ENCODE measurements at regions not wholly inside any gene's neighbourhood (a gene's known extent, or its start where the extent isn't known, plus 50 kb on each side); places are given as distances from the start of the nearest gene placed in this dataset.

DNA sequence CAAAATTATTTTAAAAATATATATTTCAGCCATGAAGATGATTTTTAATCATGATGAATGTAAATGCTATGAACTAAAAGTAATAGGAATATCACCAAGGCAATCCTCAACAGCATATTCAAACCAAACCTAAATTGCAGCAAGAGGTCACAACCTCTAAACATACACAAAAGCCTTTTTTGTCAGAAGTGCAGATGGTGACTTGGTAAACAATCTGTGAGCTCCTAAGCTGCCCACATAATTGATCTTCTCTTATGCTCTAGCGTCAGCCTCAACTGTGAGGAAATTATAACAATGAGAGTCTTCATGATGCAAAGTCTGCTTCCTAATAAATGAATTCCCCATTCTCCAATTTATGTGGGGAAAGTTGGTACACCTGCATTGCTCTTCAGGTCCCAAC, 113.2 kb downstream of the TSN start:
- no peak for DNase-seq (ENCODE audit: extremely low spot score)

DNA sequence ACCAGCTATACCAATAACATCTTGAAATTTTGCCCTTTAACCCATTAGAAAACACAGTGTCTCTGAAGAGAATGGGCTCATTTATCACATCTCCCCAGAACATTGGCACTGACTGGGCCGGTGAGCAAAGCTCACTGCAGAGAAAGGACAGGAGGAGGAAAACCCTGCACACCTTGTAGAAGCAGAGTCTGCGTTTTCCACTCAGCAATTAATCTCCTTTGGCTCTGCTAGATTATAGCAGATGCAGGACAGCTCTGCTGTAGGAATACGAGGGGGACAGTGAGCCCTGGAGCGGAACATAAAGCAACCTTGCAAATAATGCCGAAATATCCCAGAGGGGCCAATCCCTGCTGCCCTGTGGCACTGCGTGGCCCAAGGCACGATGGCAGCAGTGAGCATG, 113.9 kb downstream of the TSN start:
- no peak for TF ChIP-seq CTBP1 (IDR thresholded peaks at IDR 0.05; ENCODE audit: borderline replicate concordance)
- no peak for TF ChIP-seq FOXA1 (IDR thresholded peaks at IDR 0.05)
- TF ChIP-seq SP1 (IDR thresholded peaks at IDR 0.05): no peak
- TF ChIP-seq HDGF (IDR thresholded peaks at IDR 0.05; ENCODE audit: borderline replicate concordance): no peak
- no peak for TF ChIP-seq BHLHE40 (IDR thresholded peaks at IDR 0.05; ENCODE audit: borderline replicate concordance)
- TF ChIP-seq ELF4 (IDR thresholded peaks at IDR 0.05): no peak
- TF ChIP-seq LEF1 (IDR thresholded peaks at IDR 0.05; ENCODE audit: borderline replicate concordance): no peak
- TF ChIP-seq ARNT (IDR thresholded peaks at IDR 0.05): no peak
- no peak for TF ChIP-seq FOXM1 (IDR thresholded peaks at IDR 0.05; ENCODE audit: borderline replicate concordance)
- TF ChIP-seq L3MBTL2 (conservative IDR thresholded peaks at IDR 0.05): no peak
- TF ChIP-seq ZNF384 (IDR thresholded peaks at IDR 0.05): no peak
- no peak for TF ChIP-seq NFRKB (IDR thresholded peaks at IDR 0.05)
- no peak for TF ChIP-seq SUZ12 (IDR thresholded peaks at IDR 0.05)
- no peak for TF ChIP-seq FOXK2 (IDR thresholded peaks at IDR 0.05)
- no peak for TF ChIP-seq TARDBP (IDR thresholded peaks at IDR 0.05)
- TF ChIP-seq, protein P1, sequence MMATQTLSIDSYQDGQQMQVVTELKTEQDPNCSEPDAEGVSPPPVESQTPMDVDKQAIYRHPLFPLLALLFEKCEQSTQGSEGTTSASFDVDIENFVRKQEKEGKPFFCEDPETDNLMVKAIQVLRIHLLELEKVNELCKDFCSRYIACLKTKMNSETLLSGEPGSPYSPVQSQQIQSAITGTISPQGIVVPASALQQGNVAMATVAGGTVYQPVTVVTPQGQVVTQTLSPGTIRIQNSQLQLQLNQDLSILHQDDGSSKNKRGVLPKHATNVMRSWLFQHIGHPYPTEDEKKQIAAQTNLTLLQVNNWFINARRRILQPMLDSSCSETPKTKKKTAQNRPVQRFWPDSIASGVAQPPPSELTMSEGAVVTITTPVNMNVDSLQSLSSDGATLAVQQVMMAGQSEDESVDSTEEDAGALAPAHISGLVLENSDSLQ (IDR thresholded peaks at IDR 0.05): no peak
- ChIA-PET POLR2A (no interaction called here), CTCF (no interaction called here)
- DNase-seq (ENCODE audit: extremely low spot score): no peak

More for the DNA sequence above, 113.2 kb downstream of the TSN start:
- TF ChIP-seq L3MBTL2 (conservative IDR thresholded peaks at IDR 0.05) (no peak), TARDBP (IDR thresholded peaks at IDR 0.05) (no peak), SP1 (IDR thresholded peaks at IDR 0.05) (no peak), LEF1 (IDR thresholded peaks at IDR 0.05; ENCODE audit: borderline replicate concordance) (no peak), FOXM1 (IDR thresholded peaks at IDR 0.05; ENCODE audit: borderline replicate concordance) (no peak), HDGF (IDR thresholded peaks at IDR 0.05; ENCODE audit: borderline replicate concordance) (no peak), FOXK2 (IDR thresholded peaks at IDR 0.05) (no peak), ZNF384 (IDR thresholded peaks at IDR 0.05) (no peak), CTBP1 (IDR thresholded peaks at IDR 0.05; ENCODE audit: borderline replicate concordance) (no peak), SUZ12 (IDR thresholded peaks at IDR 0.05) (no peak), NFRKB (IDR thresholded peaks at IDR 0.05) (no peak), ARNT (IDR thresholded peaks at IDR 0.05) (no peak), ELF4 (IDR thresholded peaks at IDR 0.05) (no peak), BHLHE40 (IDR thresholded peaks at IDR 0.05; ENCODE audit: borderline replicate concordance) (no peak), FOXA1 (IDR thresholded peaks at IDR 0.05) (no peak)
- TF ChIP-seq, protein P1 (IDR thresholded peaks at IDR 0.05): no peak
- CTCF ChIA-PET: no interaction called here
- POLR2A ChIA-PET: no interaction called here

DNA sequence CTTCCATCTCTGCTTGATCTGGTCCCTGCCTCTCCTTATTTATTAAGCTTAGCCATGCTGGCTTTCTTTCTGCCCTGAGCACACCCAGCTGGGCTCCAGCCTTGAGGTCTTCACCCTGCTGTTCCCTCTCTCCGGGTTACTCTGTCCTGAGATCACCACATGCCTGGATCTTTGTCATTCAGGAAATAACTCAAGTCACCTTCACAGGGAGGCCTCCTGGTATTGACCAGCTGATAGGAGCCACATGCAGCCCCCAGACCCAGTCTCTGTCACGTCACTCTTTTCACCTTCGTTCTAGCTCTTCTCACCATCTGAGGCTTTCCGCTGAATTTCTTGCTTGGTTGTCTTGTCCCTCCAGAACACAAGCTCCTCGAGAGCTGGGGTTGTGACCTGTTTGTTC, 114.4 kb downstream of the TSN start:
- no peak for DNase-seq (ENCODE audit: extremely low spot score)
- ChIA-PET CTCF (no interaction called here), POLR2A (no interaction called here)
- TF ChIP-seq HDGF (IDR thresholded peaks at IDR 0.05; ENCODE audit: borderline replicate concordance) (no peak), SUZ12 (IDR thresholded peaks at IDR 0.05) (no peak)

DNA sequence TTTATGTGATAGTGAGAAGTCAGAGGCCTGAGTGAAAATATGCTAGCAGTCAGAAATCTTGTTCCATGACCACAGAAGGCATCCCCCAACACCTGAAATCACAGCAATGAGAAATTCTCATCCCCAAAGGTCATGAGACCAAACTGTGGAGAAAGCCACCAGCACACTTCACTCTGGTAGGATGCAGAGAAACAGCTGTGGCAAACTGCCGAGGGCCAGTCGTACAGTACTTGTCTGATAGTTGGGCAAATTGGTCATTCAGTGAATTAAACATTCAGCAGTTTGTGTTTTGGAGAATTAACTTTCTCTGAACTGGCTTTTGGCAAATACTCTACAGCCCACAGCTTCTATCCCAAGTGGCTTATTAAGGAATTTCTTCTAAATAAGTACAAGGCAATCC, 117.2 kb downstream of the TSN start:
- no peak for DNase-seq (ENCODE audit: extremely low spot score)
- no peak for TF ChIP-seq TARDBP (IDR thresholded peaks at IDR 0.05)
- POLR2A ChIA-PET: no interaction called here
- CTCF ChIA-PET: no interaction called here

DNA sequence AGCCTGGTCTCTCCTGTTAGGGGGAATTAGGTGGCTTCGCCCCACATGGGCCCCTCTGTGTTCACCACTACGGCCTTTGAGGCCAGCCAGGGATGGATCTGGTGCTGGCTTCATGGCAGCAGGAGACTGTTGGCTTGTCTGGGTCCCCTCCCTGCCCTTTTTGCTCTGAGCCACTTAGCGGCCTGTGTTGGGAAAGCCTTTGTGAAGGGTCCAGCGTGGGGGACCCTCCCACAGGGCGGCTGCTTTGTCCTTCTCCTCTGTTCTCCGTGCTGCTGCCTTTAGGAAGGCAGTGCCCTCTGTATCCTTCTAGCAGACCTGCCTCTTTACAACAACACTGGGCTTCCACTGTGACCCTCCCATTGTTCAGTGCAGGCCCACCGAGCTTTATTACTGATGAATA, 118.4 kb downstream of the TSN start:
- CTCF ChIA-PET: no interaction called here
- POLR2A ChIA-PET: no interaction called here
- DNase-seq (ENCODE audit: extremely low spot score): no peak
- no peak for TF ChIP-seq L3MBTL2 (conservative IDR thresholded peaks at IDR 0.05)
- TF ChIP-seq FOXA1 (IDR thresholded peaks at IDR 0.05): no peak
- no peak for TF ChIP-seq ARNT (IDR thresholded peaks at IDR 0.05)
- TF ChIP-seq FOXM1 (IDR thresholded peaks at IDR 0.05; ENCODE audit: borderline replicate concordance): no peak
- TF ChIP-seq ELF4 (IDR thresholded peaks at IDR 0.05): no peak
- TF ChIP-seq CTBP1 (IDR thresholded peaks at IDR 0.05; ENCODE audit: borderline replicate concordance): no peak
- TF ChIP-seq TARDBP (IDR thresholded peaks at IDR 0.05): no peak
- no peak for TF ChIP-seq ZNF384 (IDR thresholded peaks at IDR 0.05)
- TF ChIP-seq SP1 (IDR thresholded peaks at IDR 0.05): no peak
- no peak for TF ChIP-seq FOXK2 (IDR thresholded peaks at IDR 0.05)
- no peak for TF ChIP-seq HDGF (IDR thresholded peaks at IDR 0.05; ENCODE audit: borderline replicate concordance)
- TF ChIP-seq BHLHE40 (IDR thresholded peaks at IDR 0.05; ENCODE audit: borderline replicate concordance): no peak
- TF ChIP-seq, protein P1 (IDR thresholded peaks at IDR 0.05): no peak
- no peak for TF ChIP-seq SUZ12 (IDR thresholded peaks at IDR 0.05)
- no peak for TF ChIP-seq LEF1 (IDR thresholded peaks at IDR 0.05; ENCODE audit: borderline replicate concordance)
- no peak for TF ChIP-seq NFRKB (IDR thresholded peaks at IDR 0.05)

DNA sequence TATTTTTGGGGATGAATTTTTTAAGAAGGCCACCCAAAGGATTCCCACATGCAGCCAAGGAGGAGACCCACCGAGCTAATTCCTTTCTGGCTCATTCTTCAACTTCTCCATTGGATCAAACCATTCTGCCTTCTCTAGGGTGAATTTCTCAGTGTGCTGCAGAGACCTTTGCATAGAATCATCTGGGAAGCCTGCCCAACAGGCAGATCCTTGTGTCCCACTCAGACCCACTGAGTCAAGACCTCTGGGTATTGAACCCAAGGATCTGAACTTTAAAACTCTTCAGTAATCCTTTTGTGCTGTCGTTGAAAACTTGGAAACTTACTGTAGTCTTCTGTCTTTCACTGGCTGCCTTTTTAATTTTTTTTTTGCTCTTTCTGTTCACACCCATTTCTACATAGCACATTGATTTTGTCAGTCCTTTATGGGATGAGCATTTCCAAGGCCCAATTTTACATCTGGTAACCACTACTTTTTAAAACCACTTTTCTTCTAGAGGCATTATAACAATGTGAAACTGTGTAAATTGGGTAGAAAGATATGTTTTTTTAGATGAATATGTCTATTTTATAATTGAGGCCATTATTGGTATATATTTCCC, 120.2 kb downstream of the TSN start:
- POLR2A ChIA-PET: no interaction called here
- CTCF ChIA-PET: no interaction called here
- no peak for DNase-seq (ENCODE audit: extremely low spot score)
- TF ChIP-seq, protein P1 (IDR thresholded peaks at IDR 0.05): no peak
- TF ChIP-seq CTBP1 (IDR thresholded peaks at IDR 0.05; ENCODE audit: borderline replicate concordance) (no peak), L3MBTL2 (conservative IDR thresholded peaks at IDR 0.05) (no peak), FOXK2 (IDR thresholded peaks at IDR 0.05) (no peak), NFRKB (IDR thresholded peaks at IDR 0.05) (no peak), ARNT (IDR thresholded peaks at IDR 0.05) (no peak), TARDBP (IDR thresholded peaks at IDR 0.05) (no peak), HDGF (IDR thresholded peaks at IDR 0.05; ENCODE audit: borderline replicate concordance) (no peak), LEF1 (IDR thresholded peaks at IDR 0.05; ENCODE audit: borderline replicate concordance) (no peak), ELF4 (IDR thresholded peaks at IDR 0.05) (no peak), FOXM1 (IDR thresholded peaks at IDR 0.05; ENCODE audit: borderline replicate concordance) (no peak)

All from HEK293T (cell line).